ENCODE measurements at regions not wholly inside any gene's neighbourhood (a gene's known extent, or its start where the extent isn't known, plus 50 kb on each side); places are given as distances from the start of the nearest gene placed in this dataset.

GRCh38 chr6:166008441-166009369 is 158.9 kb downstream of the TBXT start:
- no peaks in the 10 kb centered on the region for H3K9me3 Mint-ChIP-seq
- H3K4me1 Mint-ChIP-seq, result peaks cover 5% of the 10 kb centered on the region
- H3K4me3 Mint-ChIP-seq, result no peak overlapping the region
- H3K27ac Mint-ChIP-seq, result no peak overlapping the region
- DNase-seq (ENCODE audit: low spot score in 2 of 2) (no peak), ATAC-seq (no peak)
- H3K36me3 Mint-ChIP-seq, result no peaks in the 10 kb centered on the region

GRCh38 chr6:166007349-166008263 is 160.0 kb downstream of the TBXT start:
- DNase-seq (ENCODE audit: low spot score in 2 of 2) (no peak), ATAC-seq (no peak)
- Mint-ChIP-seq H3K4me3 (no peak overlapping the region), H3K4me1 (peaks cover 5% of the 10 kb centered on the region), H3K27ac (no peak overlapping the region), H3K36me3 (no peaks in the 10 kb centered on the region), H3K9me3 (no peaks in the 10 kb centered on the region)

- DNase-seq (ENCODE audit: low spot score in 2 of 2), result no peak
- H3K36me3 Mint-ChIP-seq, result no peaks in the 10 kb centered on the region
- no peaks in the 10 kb centered on the region for H3K9me3 Mint-ChIP-seq
- H3K27ac Mint-ChIP-seq, result no peak overlapping the region
- peaks cover 5% of the 10 kb centered on the region for H3K4me1 Mint-ChIP-seq
- no peak for ATAC-seq
- H3K4me3 Mint-ChIP-seq, result no peak overlapping the region
These were observed 160.8 kb downstream of the TBXT start for GRCh38 chr6:166006900-166007301.

GRCh38 chr6:166005944-166006899 is 161.4 kb downstream of the TBXT start:
- Mint-ChIP-seq H3K36me3 (no peaks in the 10 kb centered on the region), H3K9me3 (no peaks in the 10 kb centered on the region), H3K4me3 (no peak overlapping the region), H3K4me1 (peaks cover 5% of the 10 kb centered on the region), H3K27ac (no peak overlapping the region)
- ATAC-seq (no peak), DNase-seq (ENCODE audit: low spot score in 2 of 2) (no peak)

GRCh38 chr6:166005401-166005943 is 162.2 kb downstream of the TBXT start:
- H3K36me3 Mint-ChIP-seq, result no peaks in the 10 kb centered on the region
- H3K27ac Mint-ChIP-seq, result no peak overlapping the region
- peaks cover 5% of the 10 kb centered on the region for H3K4me1 Mint-ChIP-seq

GRCh38 chr6:166004876-166005275 is 162.8 kb downstream of the TBXT start:
- peaks cover 5% of the 10 kb centered on the region for H3K4me1 Mint-ChIP-seq
- DNase-seq (ENCODE audit: low spot score in 2 of 2) (no peak), ATAC-seq (no peak)
- no peaks in the 10 kb centered on the region for H3K36me3 Mint-ChIP-seq
- no peak overlapping the region for H3K4me3 Mint-ChIP-seq
- H3K9me3 Mint-ChIP-seq, result no peaks in the 10 kb centered on the region
- H3K27ac Mint-ChIP-seq, result no peak overlapping the region

More at GRCh38 chr6:166005401-166005943, 162.2 kb downstream of the TBXT start:
- DNase-seq (ENCODE audit: low spot score in 2 of 2) (no peak), ATAC-seq (no peak)
- Mint-ChIP-seq H3K4me3 (no peak overlapping the region), H3K9me3 (no peaks in the 10 kb centered on the region)

- ATAC-seq, result no peak
- no peaks in the 10 kb centered on the region for H3K9me3 Mint-ChIP-seq
- no peak overlapping the region for H3K27ac Mint-ChIP-seq
- no peaks in the 10 kb centered on the region for H3K36me3 Mint-ChIP-seq
- H3K4me1 Mint-ChIP-seq, result peaks cover 5% of the 10 kb centered on the region
- no peak for DNase-seq (ENCODE audit: low spot score in 2 of 2)
- no peak overlapping the region for H3K4me3 Mint-ChIP-seq
These were observed 163.2 kb downstream of the TBXT start for GRCh38 chr6:166004471-166004870.

- Mint-ChIP-seq H3K36me3 (no peaks in the 10 kb centered on the region), H3K9me3 (no peaks in the 10 kb centered on the region), H3K4me1 (peaks cover 5% of the 10 kb centered on the region), H3K27ac (no peak overlapping the region), H3K4me3 (no peak overlapping the region)
- ATAC-seq, result no peak
- no peak for DNase-seq (ENCODE audit: low spot score in 2 of 2)
These were observed 164.1 kb downstream of the TBXT start for GRCh38 chr6:166003569-166003968.

- no peak overlapping the region for H3K4me3 Mint-ChIP-seq
These were observed 166.3 kb downstream of the TBXT start for GRCh38 chr6:166001359-166001758.

GRCh38 chr6:165999279-165999678 is 168.4 kb downstream of the TBXT start:
- DNase-seq (ENCODE audit: low spot score in 2 of 2) (no peak), ATAC-seq (peak; percentile 27)
- Mint-ChIP-seq H3K27ac (no peak overlapping the region), H3K4me1 (no peaks in the 10 kb centered on the region), H3K4me3 (no peak overlapping the region), H3K9me3 (no peaks in the 10 kb centered on the region), H3K36me3 (no peaks in the 10 kb centered on the region)

More at GRCh38 chr6:166001359-166001758, 166.3 kb downstream of the TBXT start:
- ATAC-seq (no peak), DNase-seq (ENCODE audit: low spot score in 2 of 2) (no peak)
- H3K36me3 Mint-ChIP-seq, result no peaks in the 10 kb centered on the region
- H3K27ac Mint-ChIP-seq, result no peak overlapping the region
- H3K9me3 Mint-ChIP-seq, result no peaks in the 10 kb centered on the region
- H3K4me1 Mint-ChIP-seq, result no peaks in the 10 kb centered on the region

- no peaks in the 10 kb centered on the region for H3K36me3 Mint-ChIP-seq
- DNase-seq (ENCODE audit: low spot score in 2 of 2), result no peak
- ATAC-seq, result no peak
- H3K27ac Mint-ChIP-seq, result no peak overlapping the region
- no peak overlapping the region for H3K4me3 Mint-ChIP-seq
- H3K9me3 Mint-ChIP-seq, result no peaks in the 10 kb centered on the region
- H3K4me1 Mint-ChIP-seq, result no peaks in the 10 kb centered on the region
These were observed 169.6 kb downstream of the TBXT start for GRCh38 chr6:165998072-165998471.

GRCh38 chr6:165991341-165991740 is 176.3 kb downstream of the TBXT start:
- H3K4me3 Mint-ChIP-seq, result no peak overlapping the region
- H3K36me3 Mint-ChIP-seq, result no peaks in the 10 kb centered on the region
- no peaks in the 10 kb centered on the region for H3K9me3 Mint-ChIP-seq
- no peak overlapping the region for H3K27ac Mint-ChIP-seq
- ATAC-seq (no peak), DNase-seq (ENCODE audit: low spot score in 2 of 2) (no peak)
- peaks cover 11% of the 10 kb centered on the region for H3K4me1 Mint-ChIP-seq

- Mint-ChIP-seq H3K9me3 (no peaks in the 10 kb centered on the region), H3K4me3 (no peak overlapping the region)
These were observed 177.4 kb downstream of the TBXT start for GRCh38 chr6:165990216-165990615.

GRCh38 chr6:165988757-165989456 is 178.7 kb downstream of the TBXT start:
- no peak overlapping the region for H3K27ac Mint-ChIP-seq
- no peak overlapping the region for H3K4me3 Mint-ChIP-seq
- ATAC-seq (no peak), DNase-seq (ENCODE audit: low spot score in 2 of 2) (no peak)
- no peaks in the 10 kb centered on the region for H3K9me3 Mint-ChIP-seq
- H3K36me3 Mint-ChIP-seq, result no peaks in the 10 kb centered on the region
- peaks cover 11% of the 10 kb centered on the region for H3K4me1 Mint-ChIP-seq

More at GRCh38 chr6:165990216-165990615, 177.4 kb downstream of the TBXT start:
- DNase-seq (ENCODE audit: low spot score in 2 of 2) (no peak), ATAC-seq (no peak)
- no peak overlapping the region for H3K27ac Mint-ChIP-seq
- H3K36me3 Mint-ChIP-seq, result no peaks in the 10 kb centered on the region
- peaks cover 11% of the 10 kb centered on the region for H3K4me1 Mint-ChIP-seq

Measured in stimulated activated effector memory CD8-positive, alpha-beta T cell treated with anti-CD3 and anti-CD28 coated beads, Interleukin-12 subunit alpha, Interleukin-12 subunit beta, amount 100 ng/mL, for 72 hours (primary cell).